Ovary (tissue), 3 donors: ENCODE measurements at regions not wholly inside any gene's neighbourhood (a gene's known extent, or its start where the extent isn't known, plus 50 kb on each side); places are given as distances from the start of the nearest gene placed in this dataset.

Experiments used
- EP300 ChIP-seq: sonication (generic); formaldehyde crosslinking; IDR thresholded peaks from one replicate; pipeline ENCODE4 v1.6.1; 2017; ENCODE audit warnings: antibody characterized with exemption
- POLR2A ChIP-seq: fragments of 450-650 bp; IDR thresholded peaks from one replicate; pipeline ENCODE4 v1.6.1; 2017; ENCODE audit warnings: antibody characterized with exemption, mild to moderate bottlenecking, moderate library complexity
- TF ChIP-seq, protein P1 (sequence below), 3 donors: fragments of 450-650 bp in 2 of 3; fragments of 200-600 bp in 1 of 3; IDR thresholded peaks; one replicate each; pipeline versions ENCODE4 v1.5.1 to v1.8.0; 2016 to 2022; ENCODE audit warnings: antibody characterized with exemption in 3 of 3, mild to moderate bottlenecking in 1 of 3
- donor health status: DM: no; HTN: no; CAD: no.

DNA sequence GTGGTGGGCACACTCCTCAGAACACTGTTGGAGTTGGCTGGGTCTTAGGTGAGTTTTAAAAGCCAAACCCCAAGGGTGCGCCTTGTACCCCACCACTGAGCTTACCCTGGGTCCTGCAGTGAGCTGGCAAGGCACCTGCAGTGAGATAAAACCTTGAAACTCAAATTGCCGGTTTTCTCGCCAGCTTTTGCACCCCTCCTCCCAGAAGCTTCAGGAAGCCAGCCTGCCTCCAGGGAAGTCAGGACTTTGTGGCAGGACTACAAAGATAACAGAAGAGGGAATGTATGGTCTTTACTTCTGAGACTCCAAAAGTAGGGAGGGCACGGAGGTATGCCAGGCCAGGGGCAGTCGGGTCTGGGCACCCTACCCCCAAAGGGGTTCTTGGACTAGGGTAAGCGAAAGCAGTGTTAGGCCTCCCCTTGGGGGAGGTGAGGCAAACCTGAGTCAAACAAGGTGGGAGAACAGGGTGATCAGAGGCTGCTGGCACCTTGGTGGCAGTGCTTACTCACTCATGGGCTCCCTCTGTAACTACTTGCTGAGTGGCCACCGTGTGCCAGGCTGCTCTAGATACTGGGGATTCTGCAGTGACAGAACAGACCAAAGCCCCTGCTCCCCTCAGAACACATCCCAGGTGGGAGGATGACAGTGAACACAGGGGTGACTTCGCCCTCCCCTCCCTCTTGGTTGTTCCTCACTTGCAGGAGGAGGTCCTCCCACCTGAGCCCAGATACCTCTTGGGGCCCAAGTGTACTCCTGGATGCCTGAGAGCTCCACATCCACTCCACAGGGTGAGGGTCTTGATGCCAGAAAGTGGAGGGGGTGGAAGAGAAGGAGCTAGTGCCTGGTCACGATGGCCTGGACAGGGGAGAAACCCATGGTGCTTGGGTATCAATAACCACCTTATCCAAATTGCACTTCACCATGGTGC is 69.3 kb upstream of the RGPD5 start:
- TF ChIP-seq, protein P1, sequence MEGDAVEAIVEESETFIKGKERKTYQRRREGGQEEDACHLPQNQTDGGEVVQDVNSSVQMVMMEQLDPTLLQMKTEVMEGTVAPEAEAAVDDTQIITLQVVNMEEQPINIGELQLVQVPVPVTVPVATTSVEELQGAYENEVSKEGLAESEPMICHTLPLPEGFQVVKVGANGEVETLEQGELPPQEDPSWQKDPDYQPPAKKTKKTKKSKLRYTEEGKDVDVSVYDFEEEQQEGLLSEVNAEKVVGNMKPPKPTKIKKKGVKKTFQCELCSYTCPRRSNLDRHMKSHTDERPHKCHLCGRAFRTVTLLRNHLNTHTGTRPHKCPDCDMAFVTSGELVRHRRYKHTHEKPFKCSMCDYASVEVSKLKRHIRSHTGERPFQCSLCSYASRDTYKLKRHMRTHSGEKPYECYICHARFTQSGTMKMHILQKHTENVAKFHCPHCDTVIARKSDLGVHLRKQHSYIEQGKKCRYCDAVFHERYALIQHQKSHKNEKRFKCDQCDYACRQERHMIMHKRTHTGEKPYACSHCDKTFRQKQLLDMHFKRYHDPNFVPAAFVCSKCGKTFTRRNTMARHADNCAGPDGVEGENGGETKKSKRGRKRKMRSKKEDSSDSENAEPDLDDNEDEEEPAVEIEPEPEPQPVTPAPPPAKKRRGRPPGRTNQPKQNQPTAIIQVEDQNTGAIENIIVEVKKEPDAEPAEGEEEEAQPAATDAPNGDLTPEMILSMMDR (IDR thresholded peaks at IDR 0.05) = no peak
- TF ChIP-seq POLR2A (no peak), EP300 (no peak)
